NCI-H446 (cell line): ENCODE measurements at regions not wholly inside any gene's neighbourhood (a gene's known extent, or its start where the extent isn't known, plus 50 kb on each side); places are given as distances from the start of the nearest gene placed in this dataset.

Experiments
- DNase-seq, 2 experiments: peaks; one replicate each; lab custom pipeline; 2025; lab: John Stamatoyannopoulos, UW

- no peak for DNase-seq
Observed at GRCh38 chr6:164561656-164562055, 747.7 kb downstream of the C6orf118 start.

GRCh38 chr6:164554700-164555476 is 754.5 kb downstream of the C6orf118 start:
- DNase-seq = peak in 1 of 2 experiments; percentile 18

- no peak for DNase-seq
Observed at GRCh38 chr6:164554226-164554625, 755.2 kb downstream of the C6orf118 start.

GRCh38 chr6:164551706-164552105 is 757.7 kb downstream of the C6orf118 start:
- no peak for DNase-seq

- DNase-seq = no peak
Observed at GRCh38 chr6:164547076-164547475, 762.3 kb downstream of the C6orf118 start.

- DNase-seq = no peak
Observed at GRCh38 chr6:164546263-164546662, 763.1 kb downstream of the C6orf118 start.

GRCh38 chr6:164534070-164534766 is 775.2 kb downstream of the C6orf118 start:
- DNase-seq = no peak

GRCh38 chr6:164533045-164533362 is 776.4 kb downstream of the C6orf118 start:
- DNase-seq = no peak

GRCh38 chr6:164532198-164533044 is 777.0 kb downstream of the C6orf118 start:
- DNase-seq = no peak

GRCh38 chr6:164531736-164532135 is 777.7 kb downstream of the C6orf118 start:
- DNase-seq = no peak

GRCh38 chr6:164528539-164528938 is 780.9 kb downstream of the C6orf118 start:
- no peak for DNase-seq

GRCh38 chr6:164523087-164523654 is 786.2 kb downstream of the C6orf118 start:
- DNase-seq = no peak

GRCh38 chr6:164520916-164521315 is 788.5 kb downstream of the C6orf118 start:
- no peak for DNase-seq

- DNase-seq = no peak
Observed at GRCh38 chr6:164507206-164507940, 802.0 kb downstream of the C6orf118 start.

GRCh38 chr6:164505425-164505824 is 804.0 kb downstream of the C6orf118 start:
- no peak for DNase-seq

GRCh38 chr6:164502833-164503232 is 806.6 kb downstream of the C6orf118 start:
- DNase-seq = no peak

- DNase-seq = no peak
Observed at GRCh38 chr6:164495882-164496495, 813.4 kb downstream of the C6orf118 start.

GRCh38 chr6:164478426-164478825 is 831.0 kb downstream of the C6orf118 start:
- no peak for DNase-seq

- DNase-seq = no peak
Observed at GRCh38 chr6:164477790-164478189, 831.6 kb downstream of the C6orf118 start.

- DNase-seq = no peak
Observed at GRCh38 chr6:164477101-164477500, 832.3 kb downstream of the C6orf118 start.

- DNase-seq = no peak
Observed at GRCh38 chr6:164469276-164469949, 840.0 kb downstream of the C6orf118 start.
